HEK293T (cell line): ENCODE measurements at regions not wholly inside any gene's neighbourhood (a gene's known extent, or its start where the extent isn't known, plus 50 kb on each side); places are given as distances from the start of the nearest gene placed in this dataset.

Experiments
- FOXA1 ChIP-seq: fragments of 450-650 bp; IDR thresholded peaks from 2 replicates; pipeline ENCODE4 v1.6.1; 2016; ENCODE audit warnings: mild to moderate bottlenecking
- LEF1 ChIP-seq: fragments of 450-650 bp; IDR thresholded peaks from 2 replicates; pipeline ENCODE4 v1.6.1; 2017; ENCODE audit warnings: mild to moderate bottlenecking, borderline replicate concordance

- TF ChIP-seq FOXA1 (no peak), LEF1 (no peak)
These were observed 300.9 kb downstream of the BCOR start for GRCh38 chrX:39796856-39797255.
